Activated T-cell treated with anti-CD3 and anti-CD28 coated beads for 48 hours (primary cell): ENCODE measurements at regions not wholly inside any gene's neighbourhood (a gene's known extent, or its start where the extent isn't known, plus 50 kb on each side); places are given as distances from the start of the nearest gene placed in this dataset.

ENCODE experiments used
- DNase-seq: peaks from one replicate; pipeline ENCODE4 v3.0.0-alpha.2; 2020; ENCODE audit warnings: low read depth

- no peak for DNase-seq
Observed at GRCh38 chr18:66735933-66736332, 132.0 kb upstream of the CDH19 start.

- DNase-seq: no peak
Observed at GRCh38 chr18:66734451-66734850, 130.6 kb upstream of the CDH19 start.

GRCh38 chr18:66731890-66732289 is 128.0 kb upstream of the CDH19 start:
- no peak for DNase-seq

GRCh38 chr18:66729442-66730239 is 125.8 kb upstream of the CDH19 start:
- DNase-seq: no peak

- DNase-seq: no peak
Observed at GRCh38 chr18:66728951-66729350, 125.1 kb upstream of the CDH19 start.

- DNase-seq: no peak
Observed at GRCh38 chr18:66727991-66728390, 124.1 kb upstream of the CDH19 start.

- no peak for DNase-seq
Observed at GRCh38 chr18:66724664-66725356, 120.9 kb upstream of the CDH19 start.

- no peak for DNase-seq
Observed at GRCh38 chr18:66722671-66723070, 118.8 kb upstream of the CDH19 start.

GRCh38 chr18:66708646-66709045 is 104.8 kb upstream of the CDH19 start:
- no peak for DNase-seq

- no peak for DNase-seq
Observed at GRCh38 chr18:66707473-66707872, 103.6 kb upstream of the CDH19 start.

GRCh38 chr18:66695281-66695680 is 91.4 kb upstream of the CDH19 start:
- DNase-seq: no peak

GRCh38 chr18:66694852-66695251 is 91.0 kb upstream of the CDH19 start:
- DNase-seq: no peak

- DNase-seq: no peak
Observed at GRCh38 chr18:66687635-66688034, 83.7 kb upstream of the CDH19 start.

GRCh38 chr18:66682855-66683322 is 79.0 kb upstream of the CDH19 start:
- DNase-seq: no peak

- DNase-seq: no peak
Observed at GRCh38 chr18:66676699-66677098, 72.8 kb upstream of the CDH19 start.

- no peak for DNase-seq
Observed at GRCh38 chr18:66674286-66674685, 70.4 kb upstream of the CDH19 start.

- no peak for DNase-seq
Observed at GRCh38 chr18:66668706-66669105, 64.8 kb upstream of the CDH19 start.

- no peak for DNase-seq
Observed at GRCh38 chr18:66662632-66663031, 58.7 kb upstream of the CDH19 start.

GRCh38 chr18:66655407-66655806 is 51.5 kb upstream of the CDH19 start:
- no peak for DNase-seq
